Parathyroid adenoma (tissue), 2 donors: ENCODE measurements at regions not wholly inside any gene's neighbourhood (a gene's known extent, or its start where the extent isn't known, plus 50 kb on each side); places are given as distances from the start of the nearest gene placed in this dataset.

Experiments
- H2AFZ ChIP-seq: fragments of 300-600 bp; sonication (generic); one replicate; pipeline ENCODE4 v1.7.0; 2017; ENCODE audit warnings: antibody characterized with exemption, mild to moderate bottlenecking
- H3K27ac ChIP-seq: fragments of 300-600 bp; sonication (generic); one replicate; pipeline ENCODE4 v1.7.0; 2017
- H3K27me3 ChIP-seq: fragments of 300-600 bp; sonication (generic); one replicate; pipeline ENCODE4 v1.7.0; 2017; ENCODE audit warnings: low read length; ENCODE audit not compliant: control insufficient read depth, insufficient read depth
- H3K36me3 ChIP-seq: fragments of 300-600 bp; sonication (generic); one replicate; pipeline ENCODE4 v1.7.0; 2017; ENCODE audit warnings: low read length; ENCODE audit not compliant: control insufficient read depth, insufficient read depth
- H3K4me1 ChIP-seq: fragments of 300-600 bp; sonication (generic); one replicate; pipeline ENCODE4 v1.7.0; 2017; ENCODE audit warnings: control low read depth
- H3K4me2 ChIP-seq: fragments of 300-600 bp; sonication (generic); one replicate; pipeline ENCODE4 v1.7.0; 2017; ENCODE audit warnings: low read length
- H3K4me3 ChIP-seq: fragments of 300-600 bp; sonication (generic); one replicate; pipeline ENCODE4 v1.7.0; 2017; ENCODE audit warnings: low read depth, low read length
- H3K79me2 ChIP-seq: fragments of 300-600 bp; sonication (generic); one replicate; pipeline ENCODE4 v1.7.0; 2017; ENCODE audit warnings: control low read depth
- H3K9ac ChIP-seq: fragments of 300-600 bp; sonication (generic); one replicate; pipeline ENCODE4 v1.7.0; 2017; ENCODE audit warnings: mild to moderate bottlenecking
- H3K9me3 ChIP-seq: fragments of 300-600 bp; sonication (generic); one replicate; pipeline ENCODE4 v1.7.0; 2017; ENCODE audit warnings: low read length; ENCODE audit not compliant: control insufficient read depth
- CTCF ChIP-seq: fragments of 300-600 bp; sonication (generic); IDR thresholded peaks from one replicate; pipeline ENCODE4 v1.7.0; 2017; ENCODE audit warnings: antibody characterized with exemption, mild to moderate bottlenecking
- donor health status: primary hyperparathyroidism.

- Histone ChIP-seq H3K4me2 (no peak overlapping the region), H3K4me3 (no peak overlapping the region), H3K9ac (no peak overlapping the region), H3K36me3 (no peaks in the 10 kb centered on the region), H3K9me3 (no peaks in the 10 kb centered on the region), H2AFZ (no peak overlapping the region), H3K27ac (no peak overlapping the region), H3K4me1 (no peaks in the 10 kb centered on the region), H3K79me2 (no peaks in the 10 kb centered on the region), H3K27me3 (no peaks in the 10 kb centered on the region)
- no peak for TF ChIP-seq CTCF
These were observed 1284.0 kb downstream of the FAM181B start for GRCh38 chr11:81449588-81450156.

- Histone ChIP-seq H3K4me3 (no peak overlapping the region), H2AFZ (no peak overlapping the region)
These were observed 1289.4 kb downstream of the FAM181B start for GRCh38 chr11:81444297-81444696.

GRCh38 chr11:81432333-81432732 is 1301.3 kb downstream of the FAM181B start:
- H3K36me3 ChIP-seq, result no peaks in the 10 kb centered on the region
- H3K27ac ChIP-seq, result no peak overlapping the region
- no peak overlapping the region for H3K9ac ChIP-seq
- H3K4me2 ChIP-seq, result no peak overlapping the region
- no peak for TF ChIP-seq CTCF
- H3K4me3 ChIP-seq, result no peak overlapping the region
- no peak overlapping the region for H2AFZ ChIP-seq
- no peaks in the 10 kb centered on the region for H3K9me3 ChIP-seq
- H3K4me1 ChIP-seq, result no peaks in the 10 kb centered on the region
- H3K27me3 ChIP-seq, result no peaks in the 10 kb centered on the region
- H3K79me2 ChIP-seq, result no peaks in the 10 kb centered on the region

More at GRCh38 chr11:81444297-81444696, 1289.4 kb downstream of the FAM181B start:
- Histone ChIP-seq H3K4me1 (no peaks in the 10 kb centered on the region), H3K79me2 (no peaks in the 10 kb centered on the region), H3K4me2 (no peak overlapping the region), H3K9ac (no peak overlapping the region), H3K27me3 (no peaks in the 10 kb centered on the region), H3K9me3 (no peaks in the 10 kb centered on the region), H3K36me3 (no peaks in the 10 kb centered on the region), H3K27ac (no peak overlapping the region)
- no peak for TF ChIP-seq CTCF

GRCh38 chr11:81424822-81425221 is 1308.8 kb downstream of the FAM181B start:
- TF ChIP-seq CTCF, result no peak
- no peaks in the 10 kb centered on the region for H3K79me2 ChIP-seq
- no peak overlapping the region for H3K27ac ChIP-seq
- H3K36me3 ChIP-seq, result no peaks in the 10 kb centered on the region
- H2AFZ ChIP-seq, result no peak overlapping the region
- H3K4me2 ChIP-seq, result no peak overlapping the region
- no peaks in the 10 kb centered on the region for H3K9me3 ChIP-seq
- H3K4me3 ChIP-seq, result no peak overlapping the region
- H3K4me1 ChIP-seq, result no peaks in the 10 kb centered on the region
- H3K27me3 ChIP-seq, result no peaks in the 10 kb centered on the region
- H3K9ac ChIP-seq, result no peak overlapping the region

GRCh38 chr11:81422402-81422801 is 1311.3 kb downstream of the FAM181B start:
- no peaks in the 10 kb centered on the region for H3K79me2 ChIP-seq
- H3K27me3 ChIP-seq, result no peaks in the 10 kb centered on the region
- TF ChIP-seq CTCF, result no peak
- H3K4me2 ChIP-seq, result no peak overlapping the region
- H3K27ac ChIP-seq, result no peak overlapping the region
- no peak overlapping the region for H2AFZ ChIP-seq
- no peaks in the 10 kb centered on the region for H3K9me3 ChIP-seq
- H3K9ac ChIP-seq, result no peak overlapping the region
- H3K4me1 ChIP-seq, result no peaks in the 10 kb centered on the region
- no peak overlapping the region for H3K4me3 ChIP-seq
- no peaks in the 10 kb centered on the region for H3K36me3 ChIP-seq
